DOHH2 (cell line): ENCODE measurements at regions not wholly inside any gene's neighbourhood (a gene's known extent, or its start where the extent isn't known, plus 50 kb on each side); places are given as distances from the start of the nearest gene placed in this dataset.

Source experiments
- H3F3A ChIP-seq: fragments of 200-600 bp; sonication (generic), shearing (Covaris generic); 2 replicates; pipeline ENCODE4 v1.6.0; 2016; ENCODE audit warnings: antibody characterized with exemption, mild to moderate bottlenecking; ENCODE audit not compliant: control insufficient read depth, insufficient read depth
- H3K27ac ChIP-seq: fragments of 200-600 bp; sonication (generic); 2 replicates; pipeline ENCODE4 v1.5.1; 2014; ENCODE audit warnings: low read depth, mild to moderate bottlenecking, low read length, moderate library complexity
- H3K27me3 ChIP-seq: fragments of 200-600 bp; sonication (generic); 2 replicates; pipeline ENCODE4 v1.6.1; 2014; ENCODE audit warnings: mild to moderate bottlenecking, low read length, mixed read lengths; ENCODE audit not compliant: control insufficient read depth
- H3K36me3 ChIP-seq: fragments of 200-600 bp; sonication (generic); 2 replicates; pipeline ENCODE4 v1.6.1; 2014; ENCODE audit warnings: mild to moderate bottlenecking, low read length, moderate library complexity, mixed read lengths; ENCODE audit not compliant: control insufficient read depth
- H3K4me1 ChIP-seq: fragments of 200-600 bp; sonication (generic); 2 replicates; pipeline ENCODE4 v1.6.1; 2014; ENCODE audit warnings: mild to moderate bottlenecking, low read length, mixed read lengths; ENCODE audit not compliant: control insufficient read depth
- H3K4me2 ChIP-seq: fragments of 200-600 bp; sonication (generic); 2 replicates; pipeline ENCODE4 v1.6.0; 2014; ENCODE audit warnings: mild to moderate bottlenecking, low read length, moderate library complexity
- H3K4me3 ChIP-seq: fragments of 200-600 bp; sonication (generic); 2 replicates; pipeline ENCODE4 v1.5.1; 2014; ENCODE audit warnings: mild to moderate bottlenecking, low read length, mixed read lengths
- H3K79me2 ChIP-seq: fragments of 200-600 bp; sonication (generic); 2 replicates; pipeline ENCODE4 v1.6.1; 2014; ENCODE audit warnings: mild to moderate bottlenecking, low read length, mixed read lengths; ENCODE audit not compliant: control insufficient read depth
- H3K9me2 ChIP-seq: fragments of 200-600 bp; sonication (generic); replicated peaks from 2 replicates; pipeline ENCODE4 v1.6.1; 2014; ENCODE audit warnings: mild to moderate bottlenecking, low read length, mixed read lengths; ENCODE audit not compliant: control insufficient read depth
- H3K9me3 ChIP-seq: fragments of 200-600 bp; sonication (generic); 2 replicates; pipeline ENCODE4 v1.6.1; 2014; ENCODE audit warnings: antibody characterized with exemption, low read length, mixed read lengths; ENCODE audit not compliant: control insufficient read depth, insufficient read depth
- H4K20me1 ChIP-seq: fragments of 200-600 bp; sonication (generic); 2 replicates; pipeline ENCODE4 v1.6.0; 2014; ENCODE audit warnings: low read depth, mild to moderate bottlenecking, antibody characterized with exemption, low read length, moderate library complexity; ENCODE audit not compliant: control insufficient read depth, insufficient read depth
- EZH2phosphoT487 ChIP-seq: fragments of 200-600 bp; sonication (generic); IDR thresholded peaks from 2 replicates; pipeline ENCODE4 v1.6.1; 2017; ENCODE audit warnings: borderline replicate concordance, mild to moderate bottlenecking, antibody characterized with exemption, low read length, moderate library complexity, mixed read lengths
- TF ChIP-seq, protein P1 (sequence below): fragments of 200-600 bp; sonication (generic); IDR thresholded peaks from one replicate; pipeline ENCODE4 v1.5.1; 2014; ENCODE audit warnings: antibody characterized with exemption, mild to moderate bottlenecking, low read depth, low read length; ENCODE audit not compliant: poor library complexity, severe bottlenecking

DNA sequence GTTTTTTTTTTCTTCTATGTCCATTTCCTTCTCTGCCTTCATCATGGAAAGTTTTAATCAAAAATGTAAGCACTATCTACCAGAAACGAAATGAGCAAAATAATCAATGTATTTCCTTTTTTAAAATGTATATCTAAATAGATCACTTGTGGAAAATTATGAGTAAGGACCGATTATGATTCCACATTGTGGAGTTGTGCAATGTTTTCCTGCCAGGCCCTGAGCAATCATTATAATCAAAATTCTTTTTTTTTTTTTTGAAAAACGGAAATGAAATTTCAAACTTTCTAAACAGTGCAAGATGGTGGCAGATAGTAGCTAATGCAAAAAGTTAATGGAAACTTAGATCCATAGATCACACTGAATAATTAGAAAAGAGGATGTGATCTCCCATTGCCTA lies 1074.6 kb upstream of the TMEM132C start:
- H3K9me2 ChIP-seq, result no peaks in the 10 kb centered on the region
- no peaks in the 10 kb centered on the region for H3K9me3 ChIP-seq
- H3K4me3 ChIP-seq, result no peak overlapping the region
- no peaks in the 10 kb centered on the region for H3K36me3 ChIP-seq
- no peaks in the 10 kb centered on the region for H3F3A ChIP-seq
- no peaks in the 10 kb centered on the region for H4K20me1 ChIP-seq
- no peak overlapping the region for H3K27ac ChIP-seq
- TF ChIP-seq, protein P1, sequence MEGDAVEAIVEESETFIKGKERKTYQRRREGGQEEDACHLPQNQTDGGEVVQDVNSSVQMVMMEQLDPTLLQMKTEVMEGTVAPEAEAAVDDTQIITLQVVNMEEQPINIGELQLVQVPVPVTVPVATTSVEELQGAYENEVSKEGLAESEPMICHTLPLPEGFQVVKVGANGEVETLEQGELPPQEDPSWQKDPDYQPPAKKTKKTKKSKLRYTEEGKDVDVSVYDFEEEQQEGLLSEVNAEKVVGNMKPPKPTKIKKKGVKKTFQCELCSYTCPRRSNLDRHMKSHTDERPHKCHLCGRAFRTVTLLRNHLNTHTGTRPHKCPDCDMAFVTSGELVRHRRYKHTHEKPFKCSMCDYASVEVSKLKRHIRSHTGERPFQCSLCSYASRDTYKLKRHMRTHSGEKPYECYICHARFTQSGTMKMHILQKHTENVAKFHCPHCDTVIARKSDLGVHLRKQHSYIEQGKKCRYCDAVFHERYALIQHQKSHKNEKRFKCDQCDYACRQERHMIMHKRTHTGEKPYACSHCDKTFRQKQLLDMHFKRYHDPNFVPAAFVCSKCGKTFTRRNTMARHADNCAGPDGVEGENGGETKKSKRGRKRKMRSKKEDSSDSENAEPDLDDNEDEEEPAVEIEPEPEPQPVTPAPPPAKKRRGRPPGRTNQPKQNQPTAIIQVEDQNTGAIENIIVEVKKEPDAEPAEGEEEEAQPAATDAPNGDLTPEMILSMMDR, result no peak
- no peak for TF ChIP-seq EZH2phosphoT487
- no peaks in the 10 kb centered on the region for H3K27me3 ChIP-seq
- no peaks in the 10 kb centered on the region for H3K4me1 ChIP-seq
- no peaks in the 10 kb centered on the region for H3K79me2 ChIP-seq
- H3K4me2 ChIP-seq, result no peak overlapping the region

DNA sequence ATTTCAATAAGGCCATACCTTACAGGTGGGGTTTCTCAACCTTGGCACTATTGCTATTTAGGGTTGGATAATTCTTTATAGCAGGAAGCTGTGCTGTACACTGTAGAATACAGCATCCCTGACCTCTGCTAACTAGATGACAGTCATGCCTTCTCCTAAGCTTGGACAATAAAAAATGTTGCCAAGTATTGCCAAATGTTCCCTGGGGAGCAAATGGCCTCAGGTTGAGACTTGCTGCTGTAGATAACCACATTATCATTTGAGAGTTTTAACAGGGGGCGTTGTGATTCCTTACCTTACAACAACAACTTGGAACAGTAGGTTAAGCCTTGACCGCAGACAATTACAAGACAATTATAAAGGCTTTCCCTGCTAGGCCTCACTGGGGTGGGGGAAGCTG lies 1073.6 kb upstream of the TMEM132C start:
- H3K27me3 ChIP-seq, result no peaks in the 10 kb centered on the region
- no peak for TF ChIP-seq EZH2phosphoT487
- TF ChIP-seq, protein P1, result no peak
- H3K4me1 ChIP-seq, result no peaks in the 10 kb centered on the region

GRCh38 chr12:127194176-127194575 lies 1072.8 kb upstream of the TMEM132C start:
- Histone ChIP-seq H4K20me1 (no peaks in the 10 kb centered on the region), H3K79me2 (no peaks in the 10 kb centered on the region), H3K4me3 (no peak overlapping the region), H3F3A (no peaks in the 10 kb centered on the region), H3K9me3 (no peaks in the 10 kb centered on the region), H3K4me1 (no peaks in the 10 kb centered on the region), H3K27ac (no peak overlapping the region), H3K36me3 (no peaks in the 10 kb centered on the region), H3K27me3 (no peaks in the 10 kb centered on the region), H3K4me2 (no peak overlapping the region), H3K9me2 (no peaks in the 10 kb centered on the region)
- no peak for TF ChIP-seq EZH2phosphoT487
- TF ChIP-seq, protein P1, result no peak

More for the DNA sequence above, 1073.6 kb upstream of the TMEM132C start:
- H3K4me3 ChIP-seq, result no peak overlapping the region
- no peaks in the 10 kb centered on the region for H3K9me2 ChIP-seq
- no peaks in the 10 kb centered on the region for H3K36me3 ChIP-seq
- H3K79me2 ChIP-seq, result no peaks in the 10 kb centered on the region
- no peaks in the 10 kb centered on the region for H3K9me3 ChIP-seq
- H4K20me1 ChIP-seq, result no peaks in the 10 kb centered on the region
- H3F3A ChIP-seq, result no peaks in the 10 kb centered on the region
- H3K4me2 ChIP-seq, result no peak overlapping the region
- H3K27ac ChIP-seq, result no peak overlapping the region
